ENCODE measurements at regions not wholly inside any gene's neighbourhood (a gene's known extent, or its start where the extent isn't known, plus 50 kb on each side); places are given as distances from the start of the nearest gene placed in this dataset.
"Not testable (repeated sequence)": the region's sequence is repeated elsewhere in the genome, so short reads cannot be mapped to it uniquely, and the experiment has no call there.

DNA sequence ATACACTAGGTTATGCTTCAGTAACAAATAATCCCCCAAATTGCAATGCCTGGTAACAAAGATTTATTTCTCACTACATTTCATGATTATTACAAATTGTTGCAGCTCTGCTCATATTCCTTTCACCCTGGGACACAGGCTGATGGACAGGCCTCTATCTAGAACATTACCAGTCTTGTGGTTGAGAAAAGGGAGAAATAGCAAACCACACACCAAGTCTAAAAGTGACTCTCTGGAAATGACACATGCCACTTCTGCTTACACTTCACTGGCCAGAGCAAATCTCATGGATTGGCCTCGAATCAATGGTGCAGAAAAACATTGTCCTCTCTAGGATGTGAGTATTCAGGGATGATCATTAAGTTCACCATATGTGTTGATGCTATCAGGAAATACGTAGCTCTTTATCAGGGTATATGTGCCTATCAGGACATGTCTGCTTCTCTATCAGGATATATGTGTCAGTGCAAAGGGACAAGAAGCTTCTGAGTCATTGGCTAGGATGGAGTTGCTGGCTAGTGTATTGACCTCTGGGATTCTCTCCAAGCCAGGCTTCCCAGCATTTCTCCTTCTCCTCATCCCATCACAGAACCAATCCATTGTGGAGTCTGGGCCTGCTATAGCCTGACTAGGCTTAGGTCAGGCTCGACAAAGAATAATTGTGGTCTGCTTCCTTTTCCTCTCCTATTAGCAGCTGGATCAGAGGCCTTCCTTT, 91.1 kb upstream of the CEP78 start:
- Histone ChIP-seq H3K27me3 (no peaks in the 10 kb centered on the region), H3K27ac (no peak overlapping the region), H3K9me3 (no peaks in the 10 kb centered on the region), H3K4me1 (no peaks in the 10 kb centered on the region), H3K4me3 (no peak overlapping the region), H3K36me3 (no peaks in the 10 kb centered on the region)
- TF ChIP-seq POLR2AphosphoS5 (IDR thresholded peaks at IDR 0.05) (no peak), POLR2A (IDR thresholded peaks at IDR 0.05) (no peak), EP300 (IDR thresholded peaks at IDR 0.05) (no peak)
- TF ChIP-seq, protein P1, sequence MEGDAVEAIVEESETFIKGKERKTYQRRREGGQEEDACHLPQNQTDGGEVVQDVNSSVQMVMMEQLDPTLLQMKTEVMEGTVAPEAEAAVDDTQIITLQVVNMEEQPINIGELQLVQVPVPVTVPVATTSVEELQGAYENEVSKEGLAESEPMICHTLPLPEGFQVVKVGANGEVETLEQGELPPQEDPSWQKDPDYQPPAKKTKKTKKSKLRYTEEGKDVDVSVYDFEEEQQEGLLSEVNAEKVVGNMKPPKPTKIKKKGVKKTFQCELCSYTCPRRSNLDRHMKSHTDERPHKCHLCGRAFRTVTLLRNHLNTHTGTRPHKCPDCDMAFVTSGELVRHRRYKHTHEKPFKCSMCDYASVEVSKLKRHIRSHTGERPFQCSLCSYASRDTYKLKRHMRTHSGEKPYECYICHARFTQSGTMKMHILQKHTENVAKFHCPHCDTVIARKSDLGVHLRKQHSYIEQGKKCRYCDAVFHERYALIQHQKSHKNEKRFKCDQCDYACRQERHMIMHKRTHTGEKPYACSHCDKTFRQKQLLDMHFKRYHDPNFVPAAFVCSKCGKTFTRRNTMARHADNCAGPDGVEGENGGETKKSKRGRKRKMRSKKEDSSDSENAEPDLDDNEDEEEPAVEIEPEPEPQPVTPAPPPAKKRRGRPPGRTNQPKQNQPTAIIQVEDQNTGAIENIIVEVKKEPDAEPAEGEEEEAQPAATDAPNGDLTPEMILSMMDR (IDR thresholded peaks at IDR 0.05) = no peak
- ATAC-seq (ENCODE audit: low FRiP score in 2 of 2) = peak in 1 of 2 donors; percentile 30
- WGBS, 2 donors = 50 to 58% methylated on average over 3 of the region's 3 CpGs
- no peak for DNase-seq

DNA sequence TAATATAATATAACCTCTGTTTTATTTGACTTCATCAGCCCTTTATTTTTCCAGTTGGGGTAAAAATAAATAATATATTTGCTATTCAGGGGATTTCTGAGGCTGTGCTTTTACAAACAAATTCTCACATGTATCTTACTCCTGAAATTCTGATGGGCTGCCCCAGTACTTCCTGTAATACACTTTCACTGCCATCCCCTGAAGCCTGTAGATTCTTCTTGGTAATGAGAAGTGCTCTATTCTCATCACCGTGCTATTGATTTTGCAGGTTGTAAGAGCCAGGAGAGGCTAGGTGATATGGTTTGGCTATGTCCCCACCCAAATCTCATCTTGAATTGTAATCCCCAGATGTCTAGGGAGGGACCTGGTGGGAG, 91.9 kb upstream of the CEP78 start:
- no peak for ATAC-seq (ENCODE audit: low FRiP score in 2 of 2)
- Histone ChIP-seq H3K36me3 (no peaks in the 10 kb centered on the region), H3K9me3 (no peaks in the 10 kb centered on the region), H3K4me1 (no peaks in the 10 kb centered on the region), H3K27me3 (no peaks in the 10 kb centered on the region), H3K27ac (no peak overlapping the region), H3K4me3 (no peak overlapping the region)
- WGBS, 2 donors = 93 to 96% methylated on average over 1 of the region's 1 CpG
- no peak for DNase-seq
- TF ChIP-seq POLR2A (IDR thresholded peaks at IDR 0.05) (no peak), EP300 (IDR thresholded peaks at IDR 0.05) (no peak), POLR2AphosphoS5 (IDR thresholded peaks at IDR 0.05) (no peak)
- TF ChIP-seq, protein P1 (IDR thresholded peaks at IDR 0.05) = no peak

DNA sequence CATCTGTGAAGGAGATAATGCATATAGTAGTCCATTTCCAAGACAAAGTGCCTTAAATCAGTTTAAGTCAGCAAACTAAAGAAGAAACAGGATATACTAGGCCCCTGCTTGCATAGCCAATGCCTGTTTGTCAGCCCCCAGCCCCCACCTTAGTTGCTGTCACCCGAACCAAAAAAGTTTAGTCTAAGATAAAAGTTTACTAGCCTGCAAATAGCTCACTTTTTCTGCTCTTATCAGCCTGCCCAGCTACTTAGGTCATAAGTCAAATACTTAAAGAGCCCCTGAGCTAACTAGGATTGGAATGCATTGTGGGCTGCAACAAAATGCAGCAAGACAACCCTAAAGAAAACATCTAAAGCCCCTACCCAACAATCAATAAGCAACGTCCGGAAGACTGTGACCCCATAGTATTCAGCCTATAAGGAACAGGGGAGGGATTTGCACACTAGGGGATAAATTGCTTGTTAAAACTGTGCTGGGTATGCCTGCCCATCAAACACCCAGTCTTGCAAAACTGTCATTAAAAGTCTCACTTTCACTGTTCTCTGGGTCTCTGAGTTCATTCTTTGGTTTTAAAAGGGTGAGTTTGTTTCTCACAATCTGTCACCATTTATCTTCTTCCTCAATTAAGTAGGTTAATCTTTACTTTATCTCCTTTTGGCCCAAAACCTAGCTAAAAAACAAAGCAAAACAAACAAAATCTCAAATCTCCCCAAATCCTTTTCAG, 92.4 kb upstream of the CEP78 start:
- H3K27me3 ChIP-seq = no peaks in the 10 kb centered on the region
- TF ChIP-seq, protein P1 (IDR thresholded peaks at IDR 0.05) = no peak
- TF ChIP-seq EP300 (IDR thresholded peaks at IDR 0.05) = no peak
- TF ChIP-seq POLR2AphosphoS5 (IDR thresholded peaks at IDR 0.05) = no peak
- TF ChIP-seq POLR2A (IDR thresholded peaks at IDR 0.05) = no peak
- no peak overlapping the region for H3K27ac ChIP-seq
- WGBS, 2 donors = 64 to 71% methylated on average over 3 of the region's 3 CpGs
- H3K36me3 ChIP-seq = no peaks in the 10 kb centered on the region
- H3K9me3 ChIP-seq = no peaks in the 10 kb centered on the region
- H3K4me1 ChIP-seq = no peaks in the 10 kb centered on the region
- no peak overlapping the region for H3K4me3 ChIP-seq
- DNase-seq (no peak), ATAC-seq (ENCODE audit: low FRiP score in 2 of 2) (no peak)

DNA sequence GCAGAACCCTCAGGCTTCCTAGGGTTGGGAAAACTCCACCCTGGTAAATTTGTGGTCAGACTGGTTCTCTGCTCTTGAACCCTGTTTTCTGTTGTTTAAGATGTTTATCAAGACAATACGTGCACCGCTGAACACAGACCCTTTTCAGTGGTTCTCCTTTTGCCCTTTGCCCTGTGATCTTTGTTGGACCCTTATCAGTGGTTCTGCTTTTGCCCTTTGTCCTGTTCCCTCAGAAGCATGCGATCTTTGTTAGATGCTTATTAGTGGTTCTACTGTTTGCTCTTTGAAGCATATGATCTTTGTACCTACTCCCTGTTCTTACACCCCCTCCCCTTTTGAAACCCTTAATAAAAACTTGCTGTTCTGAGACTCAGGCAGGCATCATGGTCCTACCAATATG, 93.6 kb upstream of the CEP78 start:
- H3K27ac ChIP-seq; H3K4me3 ChIP-seq; H3K27me3 ChIP-seq; DNase-seq; ATAC-seq (ENCODE audit: low FRiP score in 2 of 2); H3K4me1 ChIP-seq; H3K9me3 ChIP-seq; H3K36me3 ChIP-seq: not testable (repeated sequence)
- 84 to 97% methylated on average over 3 of the region's 3 CpGs for WGBS, 2 donors

DNA sequence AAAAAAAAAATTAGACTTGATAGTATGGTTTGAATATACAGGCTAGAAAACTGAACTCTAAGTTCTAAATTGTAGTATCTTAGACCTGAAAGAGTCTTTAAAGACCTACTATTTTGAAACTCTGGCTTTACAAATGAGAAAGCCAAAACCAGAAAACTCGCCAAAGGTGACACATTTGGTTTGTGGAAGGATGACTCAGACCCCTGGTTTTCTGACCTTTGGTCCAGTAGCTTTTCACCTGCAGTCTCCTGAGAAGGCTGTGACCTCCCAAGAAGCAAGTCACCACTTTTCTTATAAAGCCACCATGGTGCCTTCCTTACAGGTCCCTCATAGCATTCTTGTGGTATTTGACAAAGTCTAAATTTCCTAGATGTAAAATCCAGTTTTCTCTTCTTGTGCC, 102.1 kb upstream of the CEP78 start:
- ATAC-seq (ENCODE audit: low FRiP score in 2 of 2) = no peak
- no peaks in the 10 kb centered on the region for H3K27me3 ChIP-seq
- H3K36me3 ChIP-seq = no peaks in the 10 kb centered on the region
- H3K27ac ChIP-seq = no peak overlapping the region
- DNase-seq = no peak
- 86 to 87% methylated on average over 1 of the region's 1 CpG for WGBS, 2 donors
- H3K4me3 ChIP-seq = no peak overlapping the region
- H3K4me1 ChIP-seq = peaks cover 0 to 12% (median 5%) of the 10 kb centered on the region in 4 donors
- TF ChIP-seq EP300 (IDR thresholded peaks at IDR 0.05) = no peak
- H3K9me3 ChIP-seq = no peaks in the 10 kb centered on the region

DNA sequence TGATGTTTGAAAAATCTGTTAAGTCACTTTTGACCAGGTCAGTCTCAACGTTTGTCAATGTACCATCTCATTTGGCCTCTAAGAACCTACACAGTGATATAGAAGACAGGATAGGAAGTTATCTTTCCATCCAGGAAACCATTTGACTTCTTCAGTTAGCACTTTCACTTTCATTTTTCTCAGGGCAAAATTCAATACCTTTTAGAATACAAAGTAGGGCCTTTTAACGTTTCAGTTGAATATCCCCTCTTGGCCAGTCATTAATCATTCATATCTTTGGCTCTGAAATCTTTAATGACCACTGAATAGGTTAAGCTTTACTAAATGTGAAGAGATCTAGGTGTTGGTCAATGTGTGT, 101.1 kb upstream of the GNAQ start:
- ATAC-seq (ENCODE audit: low FRiP score in 2 of 2) (no peak), DNase-seq (no peak)
- Histone ChIP-seq H3K4me3 (peak overlapping the region in 2 of 4 donors; percentile 4 to 24), H3K36me3 (no peaks in the 10 kb centered on the region), H3K27ac (peak overlapping the region in 1 of 4 donors; percentile 40), H3K9me3 (no peaks in the 10 kb centered on the region), H3K27me3 (no peaks in the 10 kb centered on the region), H3K4me1 (peaks cover 0 to 12% (median 5%) of the 10 kb centered on the region in 4 donors)
- WGBS, 2 donors = 0 to 1% methylated on average over 2 of the region's 2 CpGs
- TF ChIP-seq POLR2AphosphoS5 (IDR thresholded peaks at IDR 0.05) (no peak), POLR2A (IDR thresholded peaks at IDR 0.05) (no peak), EP300 (IDR thresholded peaks at IDR 0.05) (no peak)
- TF ChIP-seq, protein P1 (IDR thresholded peaks at IDR 0.05) = no peak
